ENCODE measurements at regions not wholly inside any gene's neighbourhood (a gene's known extent, or its start where the extent isn't known, plus 50 kb on each side); places are given as distances from the start of the nearest gene placed in this dataset.
"Not testable (repeated sequence)": the region's sequence is repeated elsewhere in the genome, so short reads cannot be mapped to it uniquely, and the experiment has no call there.

DNA sequence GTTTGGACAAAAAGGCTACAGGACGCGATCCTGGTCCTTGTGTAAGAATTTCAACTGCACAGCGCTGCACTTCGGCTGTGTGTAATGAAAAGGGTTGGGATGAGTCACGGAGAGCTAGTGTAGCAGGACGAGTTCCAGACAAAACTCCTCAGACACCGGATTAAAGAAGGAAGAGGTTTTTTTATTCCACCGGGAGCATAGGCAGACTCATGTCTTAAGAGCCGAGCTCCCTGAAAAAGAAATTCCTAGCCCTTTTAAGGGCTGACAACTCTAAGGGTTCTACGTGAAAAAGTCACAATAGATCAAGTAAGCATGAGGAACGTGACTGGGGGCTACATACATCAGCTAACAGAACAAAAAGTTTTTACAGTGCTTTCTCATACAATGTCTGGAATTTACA lies 54.8 kb upstream of the FAM90A1 start:
- not testable (repeated sequence) for ATAC-seq (ENCODE audit: low read depth); H3K27ac Mint-ChIP-seq; DNase-seq (ENCODE audit: low spot score in 2 of 2); H3K36me3 Mint-ChIP-seq; H3K9me3 Mint-ChIP-seq; H3K4me1 Mint-ChIP-seq; H3K4me3 Mint-ChIP-seq; H3K27me3 Mint-ChIP-seq

DNA sequence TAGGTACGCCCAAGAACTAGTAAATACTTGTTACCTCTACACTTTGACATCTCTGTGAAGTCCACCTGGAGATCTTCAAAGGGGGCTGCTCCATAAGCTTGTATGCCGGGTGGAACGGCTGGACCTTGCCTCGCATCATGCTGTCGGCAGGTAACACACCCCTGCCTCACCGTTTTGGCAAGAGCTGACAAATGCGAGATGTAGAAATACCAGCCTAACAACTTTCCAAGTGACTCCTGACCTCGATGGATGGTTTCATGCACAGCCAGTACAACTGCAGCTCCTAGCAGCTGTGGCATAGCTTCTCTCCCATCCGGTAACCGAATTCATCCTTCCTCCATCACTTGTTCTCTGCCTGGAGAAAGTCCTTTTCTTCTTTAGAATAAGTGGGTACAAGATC lies 58.3 kb upstream of the FAM90A1 start:
- H3K27ac Mint-ChIP-seq; H3K36me3 Mint-ChIP-seq; H3K27me3 Mint-ChIP-seq; H3K9me3 Mint-ChIP-seq; H3K4me3 Mint-ChIP-seq; H3K4me1 Mint-ChIP-seq; DNase-seq (ENCODE audit: low spot score in 2 of 2); ATAC-seq (ENCODE audit: low read depth): not testable (repeated sequence)

DNA sequence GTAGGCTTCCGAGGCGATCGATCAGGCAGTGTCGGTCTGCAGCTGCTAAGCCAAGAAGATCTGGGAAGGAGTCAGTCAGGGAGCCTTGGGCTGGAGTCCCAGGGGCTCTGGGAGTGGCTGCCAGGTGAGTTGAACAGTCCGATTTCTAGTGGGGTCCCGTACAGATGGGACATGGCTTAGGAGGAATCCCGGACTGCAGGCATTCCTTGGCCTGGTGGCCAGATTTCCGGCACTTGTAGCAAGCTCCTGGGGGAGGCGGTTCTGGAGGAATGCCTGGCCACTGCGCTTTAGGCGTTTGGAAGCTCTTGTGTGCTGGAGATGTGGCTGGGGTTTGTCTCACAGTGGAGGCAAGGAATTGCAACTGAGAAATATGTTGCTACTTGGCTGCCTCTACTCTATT lies 64.3 kb upstream of the FAM90A1 start:
- not testable (repeated sequence) for DNase-seq (ENCODE audit: low spot score in 2 of 2); H3K9me3 Mint-ChIP-seq; H3K4me1 Mint-ChIP-seq; H3K27ac Mint-ChIP-seq; H3K4me3 Mint-ChIP-seq; H3K36me3 Mint-ChIP-seq; H3K27me3 Mint-ChIP-seq; ATAC-seq (ENCODE audit: low read depth)

DNA sequence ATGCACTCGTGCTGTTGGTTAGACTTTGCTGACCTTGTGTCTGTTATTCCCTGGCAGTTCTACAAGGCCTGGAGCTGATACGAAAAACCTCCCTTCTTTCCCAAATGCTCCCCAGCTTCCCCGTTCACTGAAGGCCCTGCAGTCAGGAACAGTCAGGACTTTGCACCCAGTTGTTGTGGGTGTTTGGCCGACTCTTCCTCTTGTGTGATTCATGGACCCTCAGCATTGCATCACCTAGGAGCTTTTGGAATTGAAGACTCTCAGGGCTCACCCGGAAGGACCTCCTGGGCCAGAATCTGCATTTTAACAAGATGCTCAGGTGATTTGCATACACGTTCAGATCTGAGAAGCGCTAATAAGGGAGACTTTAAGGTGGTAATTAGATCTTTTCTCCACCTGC lies 67.2 kb upstream of the FAM90A1 start:
- not testable (repeated sequence) for H3K27me3 Mint-ChIP-seq; ATAC-seq (ENCODE audit: low read depth); DNase-seq (ENCODE audit: low spot score in 2 of 2); H3K27ac Mint-ChIP-seq; H3K9me3 Mint-ChIP-seq; H3K36me3 Mint-ChIP-seq; H3K4me3 Mint-ChIP-seq; H3K4me1 Mint-ChIP-seq

- not testable (repeated sequence) for H3K27ac Mint-ChIP-seq; H3K9me3 Mint-ChIP-seq; H3K36me3 Mint-ChIP-seq; ATAC-seq (ENCODE audit: low read depth); DNase-seq (ENCODE audit: low spot score in 2 of 2); H3K4me1 Mint-ChIP-seq; H3K4me3 Mint-ChIP-seq; H3K27me3 Mint-ChIP-seq
Observed at GRCh38 chr12:8308611-8309010, 81.2 kb upstream of the FAM90A1 start.

GRCh38 chr12:8315997-8316396 lies 88.6 kb upstream of the FAM90A1 start:
- ATAC-seq (ENCODE audit: low read depth); H3K4me1 Mint-ChIP-seq; H3K36me3 Mint-ChIP-seq; H3K27ac Mint-ChIP-seq; H3K9me3 Mint-ChIP-seq; DNase-seq (ENCODE audit: low spot score in 2 of 2); H3K27me3 Mint-ChIP-seq; H3K4me3 Mint-ChIP-seq: not testable (repeated sequence)

DNA sequence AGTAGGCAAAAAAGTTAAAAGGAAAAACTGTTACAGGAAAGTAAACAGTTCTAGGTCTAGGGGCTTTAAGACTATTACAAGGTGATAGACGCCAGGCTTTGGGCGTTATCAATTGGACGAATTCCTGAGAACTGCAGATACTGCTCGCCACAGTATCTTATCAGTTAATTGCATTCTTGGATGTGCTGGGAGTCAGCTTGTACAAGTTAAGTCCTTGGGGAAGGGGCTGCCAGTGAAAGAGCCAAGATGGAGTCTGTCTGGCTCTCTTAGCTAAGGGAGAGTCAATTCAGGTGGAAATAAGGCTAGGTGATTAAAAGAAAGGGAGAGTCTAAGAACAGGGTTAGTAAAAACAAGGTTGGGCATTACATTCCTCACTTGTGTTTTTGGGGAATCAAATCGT lies 90.3 kb upstream of the FAM90A1 start:
- H3K9me3 Mint-ChIP-seq; H3K4me1 Mint-ChIP-seq; H3K4me3 Mint-ChIP-seq; H3K27me3 Mint-ChIP-seq; ATAC-seq (ENCODE audit: low read depth); DNase-seq (ENCODE audit: low spot score in 2 of 2); H3K27ac Mint-ChIP-seq; H3K36me3 Mint-ChIP-seq: not testable (repeated sequence)

GRCh38 chr12:8320251-8320730 lies 92.9 kb upstream of the FAM90A1 start:
- H3K27me3 Mint-ChIP-seq; DNase-seq (ENCODE audit: low spot score in 2 of 2): not testable (repeated sequence)

GRCh38 chr12:8320791-8321370 lies 93.5 kb upstream of the FAM90A1 start:
- H3K4me1 Mint-ChIP-seq; H3K27ac Mint-ChIP-seq; H3K36me3 Mint-ChIP-seq; DNase-seq (ENCODE audit: low spot score in 2 of 2); H3K4me3 Mint-ChIP-seq; H3K27me3 Mint-ChIP-seq; H3K9me3 Mint-ChIP-seq; ATAC-seq (ENCODE audit: low read depth): not testable (repeated sequence)

More at GRCh38 chr12:8320251-8320730, 92.9 kb upstream of the FAM90A1 start:
- not testable (repeated sequence) for H3K9me3 Mint-ChIP-seq; H3K36me3 Mint-ChIP-seq; ATAC-seq (ENCODE audit: low read depth); H3K4me3 Mint-ChIP-seq; H3K27ac Mint-ChIP-seq; H3K4me1 Mint-ChIP-seq

DNA sequence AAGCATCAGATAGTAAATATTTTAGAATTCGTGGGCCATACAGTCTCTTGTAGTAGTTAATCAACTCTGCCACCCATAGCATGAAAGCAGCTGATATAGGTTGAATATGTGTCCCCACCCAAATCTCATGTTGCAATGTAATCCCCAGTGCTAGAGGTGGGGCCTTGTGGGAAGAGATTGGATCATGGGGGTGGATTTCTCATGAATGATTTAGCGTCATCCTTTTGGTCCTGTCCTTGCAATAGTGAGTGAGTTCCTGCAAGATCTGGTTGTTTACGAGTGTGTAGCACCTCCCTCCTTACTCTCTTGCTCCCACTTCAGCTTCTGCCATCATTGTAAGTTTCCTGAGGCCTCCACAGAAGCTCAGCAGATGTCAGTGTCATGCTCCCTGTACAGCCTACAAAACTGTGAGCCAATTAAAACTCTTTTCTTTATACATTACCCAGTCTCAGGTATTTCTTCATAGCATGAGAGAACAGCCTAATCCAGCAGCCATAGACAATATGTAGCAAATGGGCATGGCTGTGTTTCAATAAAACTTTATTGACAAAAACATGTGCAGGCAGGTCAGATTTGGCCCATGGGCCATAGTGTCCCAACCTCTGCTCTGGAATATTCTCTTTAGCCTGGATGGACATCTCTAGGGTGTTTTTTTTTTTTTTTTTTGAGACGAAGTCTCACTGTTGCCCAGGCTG lies 97.9 kb upstream of the FAM90A1 start:
- H3K36me3 Mint-ChIP-seq; H3K4me3 Mint-ChIP-seq; H3K9me3 Mint-ChIP-seq; H3K27me3 Mint-ChIP-seq; DNase-seq (ENCODE audit: low spot score in 2 of 2); ATAC-seq (ENCODE audit: low read depth); H3K4me1 Mint-ChIP-seq; H3K27ac Mint-ChIP-seq: not testable (repeated sequence)

GRCh38 chr12:8328835-8329234 lies 101.4 kb upstream of the FAM90A1 start:
- not testable (repeated sequence) for ATAC-seq (ENCODE audit: low read depth); H3K4me3 Mint-ChIP-seq

GRCh38 chr12:8332373-8332772 lies 105.0 kb upstream of the FAM90A1 start:
- not testable (repeated sequence) for ATAC-seq (ENCODE audit: low read depth); H3K27ac Mint-ChIP-seq; H3K27me3 Mint-ChIP-seq; H3K4me3 Mint-ChIP-seq; H3K36me3 Mint-ChIP-seq; H3K4me1 Mint-ChIP-seq; H3K9me3 Mint-ChIP-seq; DNase-seq (ENCODE audit: low spot score in 2 of 2)

More at GRCh38 chr12:8328835-8329234, 101.4 kb upstream of the FAM90A1 start:
- not testable (repeated sequence) for DNase-seq (ENCODE audit: low spot score in 2 of 2); H3K27me3 Mint-ChIP-seq; H3K36me3 Mint-ChIP-seq; H3K9me3 Mint-ChIP-seq; H3K4me1 Mint-ChIP-seq; H3K27ac Mint-ChIP-seq

DNA sequence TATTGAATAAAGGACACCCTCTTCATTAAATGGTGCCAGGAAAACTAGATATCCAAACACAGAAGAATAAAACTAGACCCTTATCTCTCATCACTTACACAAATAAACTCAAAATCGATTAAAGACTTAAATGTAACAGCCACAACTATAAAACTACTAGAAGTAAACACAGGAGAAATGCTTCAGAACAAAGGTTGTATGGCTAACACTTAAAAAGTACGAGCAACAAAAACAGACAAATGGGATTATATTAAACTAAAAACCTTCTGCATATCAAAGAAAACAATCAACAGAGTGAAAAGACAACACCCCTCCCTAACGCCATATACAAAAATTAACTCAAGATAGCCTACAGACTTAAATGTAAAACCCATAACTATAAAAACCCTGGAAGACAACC lies 104.7 kb upstream of the CLEC6A start:
- H3K27ac Mint-ChIP-seq; ATAC-seq (ENCODE audit: low read depth); H3K36me3 Mint-ChIP-seq; H3K9me3 Mint-ChIP-seq; DNase-seq (ENCODE audit: low spot score in 2 of 2); H3K4me1 Mint-ChIP-seq; H3K27me3 Mint-ChIP-seq; H3K4me3 Mint-ChIP-seq: not testable (repeated sequence)

DNA sequence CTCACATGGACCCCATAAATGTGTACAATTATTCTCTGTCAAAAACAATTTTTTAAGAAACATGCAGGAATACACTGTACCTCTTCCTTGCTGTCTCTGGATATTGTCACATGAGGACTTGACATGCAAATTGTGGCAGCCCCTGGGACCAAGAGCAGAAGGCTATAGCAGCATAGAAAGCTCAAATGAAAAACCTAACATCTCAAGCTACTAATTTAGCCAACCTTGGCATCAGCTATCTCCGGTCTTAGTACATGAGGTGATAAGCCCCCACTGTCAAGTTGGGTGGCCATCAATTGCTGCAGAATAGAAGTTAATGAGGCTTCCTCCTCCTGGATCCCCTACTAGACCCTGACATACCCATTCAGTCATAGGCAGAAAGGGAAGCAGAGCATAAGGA lies 101.0 kb upstream of the CLEC6A start:
- not testable (repeated sequence) for H3K4me3 Mint-ChIP-seq; DNase-seq (ENCODE audit: low spot score in 2 of 2); H3K27ac Mint-ChIP-seq; H3K27me3 Mint-ChIP-seq; H3K9me3 Mint-ChIP-seq; H3K36me3 Mint-ChIP-seq; ATAC-seq (ENCODE audit: low read depth); H3K4me1 Mint-ChIP-seq

DNA sequence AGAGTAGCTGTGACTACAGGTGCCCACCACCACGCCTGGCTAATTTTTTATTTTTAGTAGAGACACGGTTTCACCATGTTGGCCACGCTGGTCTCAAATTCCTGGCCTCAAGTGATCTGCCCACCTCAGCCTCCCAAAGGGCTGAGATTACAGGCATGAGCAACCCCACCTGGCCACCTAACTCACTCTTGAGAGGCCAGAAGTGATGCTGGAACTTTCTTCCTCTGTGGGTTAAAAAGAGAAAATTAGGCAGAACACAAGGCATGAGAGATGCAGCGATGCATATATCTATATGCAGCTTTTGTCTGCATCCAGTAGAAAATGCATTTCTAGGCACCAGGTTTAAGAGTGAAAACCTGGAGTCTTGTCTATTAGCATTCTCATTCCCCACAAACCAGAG lies 100.2 kb upstream of the CLEC6A start:
- DNase-seq (ENCODE audit: low spot score in 2 of 2); H3K4me3 Mint-ChIP-seq; H3K9me3 Mint-ChIP-seq; H3K27ac Mint-ChIP-seq; H3K27me3 Mint-ChIP-seq; H3K36me3 Mint-ChIP-seq; ATAC-seq (ENCODE audit: low read depth); H3K4me1 Mint-ChIP-seq: not testable (repeated sequence)

Data from memory B cell (primary cell).